Ovary (tissue), 7 donors: ENCODE measurements at regions not wholly inside any gene's neighbourhood (a gene's known extent, or its start where the extent isn't known, plus 50 kb on each side); places are given as distances from the start of the nearest gene placed in this dataset.

Experiments used
- DNase-seq, 5 donors: peaks; one replicate each; pipeline ENCODE4 v3.0.0-alpha.2; 2019 to 2020
- H3K27ac ChIP-seq, 2 donors: fragments of 200-600 bp; one replicate each; pipeline versions ENCODE4 v1.5.1 to v1.8.0; 2019 to 2022
- H3K27me3 ChIP-seq: fragments of 200-600 bp; one replicate; pipeline ENCODE4 v1.8.0; 2022
- H3K36me3 ChIP-seq: fragments of 200-600 bp; sonication (generic); one replicate; pipeline ENCODE4 v1.5.1; 2019
- H3K4me1 ChIP-seq: one replicate; pipeline ENCODE4 v1.8.1; 2013; ENCODE audit warnings: mild to moderate bottlenecking, moderate library complexity; ENCODE audit not compliant: insufficient read depth
- H3K4me3 ChIP-seq: fragments of 200-600 bp; sonication (generic); one replicate; pipeline ENCODE4 v1.5.1; 2017
- H3K9me3 ChIP-seq, 2 donors: fragments of 200-600 bp in 1 of 2; sonication (generic) in 1 of 2; one replicate each; pipeline versions ENCODE4 v1.5.1 to v1.8.1; 2013 to 2019; ENCODE audit warnings: mild to moderate bottlenecking in 1 of 2, moderate library complexity in 1 of 2
- EP300 ChIP-seq: sonication (generic); formaldehyde crosslinking; IDR thresholded peaks from one replicate; pipeline ENCODE4 v1.6.1; 2017; ENCODE audit warnings: antibody characterized with exemption
- POLR2A ChIP-seq: fragments of 450-650 bp; IDR thresholded peaks from one replicate; pipeline ENCODE4 v1.6.1; 2017; ENCODE audit warnings: antibody characterized with exemption, mild to moderate bottlenecking, moderate library complexity
- WGBS, 3 donors: extraction: QIAGEN DNeasy Blood & Tissue Kit in 1 of 3; methylation state at CpG; one replicate each; pipeline versions ENCODE4 v1.1.5 to v1.1.7; 2013 to 2017; 5-methylcytosine and 5-hydroxymethylcytosine counted together
- intact Hi-C, 4 donors: fragments of 100-400 bp; cut with DNase I; formaldehyde crosslinking; loops; one replicate each; pipeline versions ENCODE4 v1.11.0 to v1.15.1; 2022 to 2023
- TF ChIP-seq, protein P1 (sequence below), 3 donors: fragments of 450-650 bp in 2 of 3; fragments of 200-600 bp in 1 of 3; IDR thresholded peaks; one replicate each; pipeline versions ENCODE4 v1.5.1 to v1.8.0; 2016 to 2022; ENCODE audit warnings: antibody characterized with exemption in 3 of 3, mild to moderate bottlenecking in 1 of 3
- donor health status: DM: no; HTN: no; CAD: no; lungs with moderate emphysema.
- donor health status: DM: no; HTN: no; CAD: no.
- donor health status: Bipolar disorder and iron deficiency.
- donor health status: DM: no; HTN: no; CAD: no.
- donor health status: DM: yes; HTN: yes; CAD: no.

DNA sequence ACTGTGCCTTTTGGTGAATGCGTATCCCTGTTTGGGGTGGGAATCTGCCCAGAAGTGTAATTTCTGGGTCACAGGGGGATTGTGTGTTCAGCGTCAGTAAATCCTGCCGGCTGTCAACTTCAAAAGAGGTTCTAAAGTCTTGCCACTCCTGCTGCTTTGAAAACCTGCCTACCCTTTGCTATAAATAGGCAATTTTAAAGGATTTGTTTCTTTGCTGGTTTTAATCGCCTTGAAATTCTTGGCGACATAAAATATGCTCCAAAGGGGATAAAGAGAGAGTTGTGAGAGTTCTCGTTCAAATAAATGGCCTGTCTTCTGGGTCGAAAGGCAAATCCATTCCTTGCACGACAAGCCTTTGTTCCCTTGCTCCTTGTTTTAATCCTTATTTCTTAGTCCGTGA, 143.4 kb downstream of the IRF8 start:
- Histone ChIP-seq H3K27me3 (no peaks in the 10 kb centered on the region), H3K9me3 (no peaks in the 10 kb centered on the region), H3K27ac (no peak overlapping the region), H3K4me3 (no peak overlapping the region), H3K36me3 (no peaks in the 10 kb centered on the region), H3K4me1 (no peaks in the 10 kb centered on the region)
- intact Hi-C loops = no loop called here
- WGBS, 3 donors = 45 to 66% (median 53%) methylated on average over 9 of the region's 9 CpGs
- no peak for TF ChIP-seq EP300
- no peak for TF ChIP-seq POLR2A
- TF ChIP-seq, protein P1, sequence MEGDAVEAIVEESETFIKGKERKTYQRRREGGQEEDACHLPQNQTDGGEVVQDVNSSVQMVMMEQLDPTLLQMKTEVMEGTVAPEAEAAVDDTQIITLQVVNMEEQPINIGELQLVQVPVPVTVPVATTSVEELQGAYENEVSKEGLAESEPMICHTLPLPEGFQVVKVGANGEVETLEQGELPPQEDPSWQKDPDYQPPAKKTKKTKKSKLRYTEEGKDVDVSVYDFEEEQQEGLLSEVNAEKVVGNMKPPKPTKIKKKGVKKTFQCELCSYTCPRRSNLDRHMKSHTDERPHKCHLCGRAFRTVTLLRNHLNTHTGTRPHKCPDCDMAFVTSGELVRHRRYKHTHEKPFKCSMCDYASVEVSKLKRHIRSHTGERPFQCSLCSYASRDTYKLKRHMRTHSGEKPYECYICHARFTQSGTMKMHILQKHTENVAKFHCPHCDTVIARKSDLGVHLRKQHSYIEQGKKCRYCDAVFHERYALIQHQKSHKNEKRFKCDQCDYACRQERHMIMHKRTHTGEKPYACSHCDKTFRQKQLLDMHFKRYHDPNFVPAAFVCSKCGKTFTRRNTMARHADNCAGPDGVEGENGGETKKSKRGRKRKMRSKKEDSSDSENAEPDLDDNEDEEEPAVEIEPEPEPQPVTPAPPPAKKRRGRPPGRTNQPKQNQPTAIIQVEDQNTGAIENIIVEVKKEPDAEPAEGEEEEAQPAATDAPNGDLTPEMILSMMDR (IDR thresholded peaks at IDR 0.05) = no peak
- DNase-seq = no peak

DNA sequence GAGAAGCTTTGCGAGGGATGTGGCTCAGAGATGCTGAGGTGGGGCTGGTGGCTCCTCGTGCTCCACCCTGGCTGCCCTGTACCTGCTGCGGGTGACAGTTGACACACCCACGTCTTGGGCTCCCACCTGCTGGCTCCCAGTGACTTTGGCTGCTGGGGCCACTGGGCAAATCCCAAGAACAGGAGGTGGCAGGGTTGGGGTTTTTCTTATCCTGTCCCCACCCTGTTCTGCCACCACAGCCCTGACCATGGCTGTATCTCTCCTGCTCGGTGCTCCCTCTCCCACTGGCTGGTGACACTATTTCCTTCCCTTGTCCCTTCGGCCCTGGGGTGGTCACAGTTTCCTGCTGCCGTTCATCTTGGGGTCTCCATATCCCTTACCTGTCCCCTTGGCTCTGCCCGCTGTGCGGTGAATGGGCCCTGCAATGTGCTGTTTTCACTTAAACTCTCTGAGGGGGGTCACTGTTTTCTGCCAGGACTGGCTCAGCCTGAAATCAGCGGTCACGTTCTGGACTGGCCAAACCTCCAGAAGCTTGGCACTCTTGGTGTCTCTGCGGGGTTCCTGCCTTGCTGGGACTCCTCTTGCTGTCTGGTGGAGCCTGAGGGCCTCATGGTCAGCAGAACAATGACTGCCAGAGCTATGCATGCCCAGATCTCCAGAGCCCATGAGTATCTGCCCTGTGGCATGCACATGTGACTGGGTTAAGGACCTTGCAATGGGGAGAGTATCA, 144.2 kb downstream of the IRF8 start:
- intact Hi-C loops = no loop called here
- WGBS, 3 donors = 77 to 84% (median 78%) methylated on average over 12 of the region's 12 CpGs
- Histone ChIP-seq H3K4me3 (no peak overlapping the region), H3K27ac (no peak overlapping the region), H3K4me1 (no peaks in the 10 kb centered on the region), H3K9me3 (no peaks in the 10 kb centered on the region), H3K27me3 (no peaks in the 10 kb centered on the region), H3K36me3 (no peaks in the 10 kb centered on the region)
- peak in 1 of 5 donors; percentile 15 for DNase-seq
- TF ChIP-seq POLR2A (no peak), EP300 (no peak)
- TF ChIP-seq, protein P1 (IDR thresholded peaks at IDR 0.05) = no peak

DNA sequence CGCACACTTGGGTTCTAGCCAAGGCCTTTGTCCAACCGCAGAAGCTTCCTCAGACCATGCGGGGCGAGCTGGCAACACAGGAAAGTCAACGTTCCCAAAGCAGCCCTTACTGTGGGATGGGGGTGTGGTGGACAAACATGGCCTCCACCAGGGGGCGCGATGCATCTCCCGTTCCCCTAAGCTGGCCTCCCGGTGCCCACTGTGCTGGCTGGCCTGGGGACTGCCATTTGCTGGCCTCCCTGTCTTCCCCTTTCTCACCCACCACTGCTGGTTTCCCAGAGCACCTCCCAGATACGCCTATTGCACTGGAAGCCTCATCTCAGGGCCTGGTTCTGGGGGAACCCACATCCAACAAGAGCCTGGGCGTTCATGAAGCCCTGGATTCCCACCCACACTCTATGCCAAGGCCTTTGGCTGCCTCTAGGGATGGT, 145.3 kb downstream of the IRF8 start:
- no peaks in the 10 kb centered on the region for H3K27me3 ChIP-seq
- DNase-seq = no peak
- intact Hi-C loops = no loop called here

DNA sequence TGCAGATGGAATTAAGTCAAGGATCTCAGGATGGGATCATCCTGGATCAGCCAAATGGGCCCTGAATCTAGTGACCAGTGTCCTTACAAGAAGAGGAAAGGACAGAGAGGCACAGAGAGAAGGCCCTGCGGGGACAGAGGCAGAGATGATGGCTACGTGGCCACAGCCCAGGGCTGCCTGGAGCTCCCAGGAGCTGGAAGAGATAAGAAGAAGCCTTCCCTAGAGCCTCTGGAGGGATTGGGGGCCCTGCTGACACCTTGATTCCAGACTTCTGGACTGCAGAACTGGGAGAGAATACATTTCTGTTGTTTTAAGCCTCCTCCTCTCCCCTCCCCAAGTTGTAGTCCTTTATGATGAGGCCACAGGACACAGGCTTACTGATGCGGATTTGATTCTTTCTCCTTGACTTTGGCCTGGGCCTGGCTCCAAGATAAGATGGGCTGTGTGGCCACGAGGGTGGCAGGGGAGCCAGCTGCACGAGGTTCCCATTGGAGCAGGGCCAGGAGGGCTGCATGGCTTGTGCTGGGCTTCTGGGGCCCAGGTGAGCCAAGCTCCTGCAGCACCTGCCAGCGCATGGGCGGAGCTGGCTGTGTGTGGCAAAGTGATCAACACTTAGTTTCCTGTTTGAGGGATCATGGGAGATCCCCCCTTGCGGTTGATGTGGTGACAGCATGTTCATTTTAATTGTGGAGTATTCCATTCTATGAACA, 146.1 kb downstream of the IRF8 start:
- Histone ChIP-seq H3K36me3 (no peaks in the 10 kb centered on the region), H3K4me1 (no peaks in the 10 kb centered on the region), H3K27me3 (no peaks in the 10 kb centered on the region), H3K9me3 (no peaks in the 10 kb centered on the region), H3K4me3 (no peak overlapping the region), H3K27ac (no peak overlapping the region)
- intact Hi-C loops = no loop called here
- no peak for DNase-seq
- TF ChIP-seq POLR2A = no peak
- TF ChIP-seq, protein P1 (IDR thresholded peaks at IDR 0.05) = no peak
- no peak for TF ChIP-seq EP300
- WGBS, 3 donors = 69 to 74% (median 70%) methylated on average over 8 of the region's 8 CpGs

More for the DNA sequence above, 145.3 kb downstream of the IRF8 start:
- Histone ChIP-seq H3K36me3 (no peaks in the 10 kb centered on the region), H3K27ac (no peak overlapping the region), H3K4me3 (no peak overlapping the region), H3K4me1 (no peaks in the 10 kb centered on the region), H3K9me3 (no peaks in the 10 kb centered on the region)
- TF ChIP-seq POLR2A = no peak
- no peak for TF ChIP-seq EP300
- TF ChIP-seq, protein P1 (IDR thresholded peaks at IDR 0.05) = no peak
- WGBS, 3 donors = 30 to 42% (median 38%) methylated on average over 11 of the region's 11 CpGs
